ENCODE measurements at regions not wholly inside any gene's neighbourhood (a gene's known extent, or its start where the extent isn't known, plus 50 kb on each side); places are given as distances from the start of the nearest gene placed in this dataset.

GRCh38 chr4:7118013-7118832 is 50.4 kb upstream of the GRPEL1 start:
- ChIA-PET SMC1A (ENCODE audit: uncharacterized antibody, unreplicated experiment) (no interaction called here), POLR2A (no interaction called here), CTCF (no interaction called here), RAD21 (ENCODE audit: unreplicated experiment) (no interaction called here)
- Histone ChIP-seq H3K4me1 (ENCODE audit: control insufficient read depth, insufficient read depth, low read length) (no peaks in the 10 kb centered on the region), H3K4me2 (ENCODE audit: control insufficient read depth, insufficient read depth) (no peak overlapping the region), H3K79me2 (ENCODE audit: control insufficient read depth, insufficient read depth, low read length) (no peaks in the 10 kb centered on the region), H3K36me3 (ENCODE audit: control insufficient read depth in 2 of 2, insufficient read depth in 2 of 2, low read length in 1 of 2) (no peaks in the 10 kb centered on the region), H3K27me3 (replicated peaks in 1 of 2; ENCODE audit: control insufficient read depth in 2 of 2, insufficient read depth in 2 of 2, low read length in 1 of 2) (no peaks in the 10 kb centered on the region; a peak in 2 of 4 replicates), H4K20me1 (ENCODE audit: control insufficient read depth, insufficient read depth) (no peaks in the 10 kb centered on the region), H3K9ac (ENCODE audit: control insufficient read depth, insufficient read depth, low read length) (no peak overlapping the region), H3K27ac (ENCODE audit: control insufficient read depth, insufficient read depth) (no peak overlapping the region), H2AFZ (ENCODE audit: control insufficient read depth, low read depth, low read length) (no peak overlapping the region), H3K9me3 (replicated peaks; ENCODE audit: control insufficient read depth, insufficient read depth, low read length) (no peaks in the 10 kb centered on the region; the same call in 2 of the 3 replicates), H3K4me3 (no peak overlapping the region)
- in situ Hi-C loops (cut with MboI) (no loop called here), intact Hi-C loops (cut with micrococcal nuclease; ENCODE audit: unreplicated experiment) (no loop called here)
- BruUV-seq (replicated peaks) = no TSS peak
- 8% methylated on average over 2 of the region's 2 CpGs for WGBS (ENCODE audit: insufficient coverage, insufficient replicate concordance, low lambda C conversion rate, missing lambda C conversion rate)
- TF ChIP-seq TARDBP (IDR thresholded peaks at IDR 0.05; ENCODE audit: borderline replicate concordance) (no peak), ZNF217 (IDR thresholded peaks at IDR 0.05) (no peak), ATF2 (IDR thresholded peaks at IDR 0.05; ENCODE audit: low read length) (no peak), NR2F1 (conservative IDR thresholded peaks at IDR 0.05) (no peak), SMAD5 (IDR thresholded peaks at IDR 0.05; ENCODE audit: low read depth) (no peak), GATAD2B (conservative IDR thresholded peaks at IDR 0.05; ENCODE audit: low read depth) (no peak)
- no peak for ATAC-seq
- DNase-seq (ENCODE audit: low read depth, low spot score) = no peak
- FAIRE-seq = no peak

Data from GM12878 (cell line).